DND-41 (cell line): ENCODE measurements at regions not wholly inside any gene's neighbourhood (a gene's known extent, or its start where the extent isn't known, plus 50 kb on each side); places are given as distances from the start of the nearest gene placed in this dataset.

Source experiments
- ATAC-seq: fragments of 200-7000 bp; cut with Tn5 transposase; 3 replicates; pipeline ENCODE4 v1.9.1; 2021; ENCODE audit warnings: low read depth; ENCODE audit not compliant: insufficient read depth
- DNase-seq: peaks from one replicate; pipeline ENCODE4 v3.0.0-alpha.2; 2020
- H2AFZ ChIP-seq: 2 replicates; pipeline ENCODE4 v1.6.0; 2012; ENCODE audit warnings: low read depth, low read length
- H3K27ac ChIP-seq: 2 replicates; pipeline ENCODE4 v1.5.1; 2012; ENCODE audit warnings: low read length, inconsistent platforms
- H3K27me3 ChIP-seq: fragments of 200-600 bp; sonication (generic); 2 replicates; pipeline ENCODE4 v1.6.0; 2012; ENCODE audit warnings: low read length, mild to moderate bottlenecking, inconsistent platforms; ENCODE audit not compliant: insufficient read depth, poor library complexity
- H3K36me3 ChIP-seq: 2 replicates; pipeline ENCODE4 v1.5.1; 2012; ENCODE audit warnings: low read length, inconsistent platforms; ENCODE audit not compliant: insufficient read depth
- H3K4me1 ChIP-seq: 2 replicates; pipeline ENCODE4 v1.5.1; 2012; ENCODE audit warnings: mild to moderate bottlenecking, low read length; ENCODE audit not compliant: insufficient read depth
- H3K4me2 ChIP-seq: 2 replicates; pipeline ENCODE4 v1.6.0; 2012; ENCODE audit warnings: mild to moderate bottlenecking, moderate library complexity, low read length, inconsistent platforms; ENCODE audit not compliant: insufficient read depth
- H3K4me3 ChIP-seq, 2 experiments: fragments of 200-600 bp in 1 of 2; shearing (Covaris generic) in 1 of 2; 2 replicates each; pipeline ENCODE4 v1.5.1; 2012 to 2016; ENCODE audit warnings: inconsistent platforms in 2 of 2, low read length in 2 of 2, mild to moderate bottlenecking in 2 of 2, low read depth in 1 of 2, moderate library complexity in 1 of 2
- H3K79me2 ChIP-seq: 2 replicates; pipeline ENCODE4 v1.6.0; 2012; ENCODE audit warnings: low read length, inconsistent platforms; ENCODE audit not compliant: insufficient read depth
- H3K9ac ChIP-seq: 2 replicates; pipeline ENCODE4 v1.6.0; 2012; ENCODE audit warnings: low read depth, mild to moderate bottlenecking, inconsistent platforms, low read length, moderate library complexity
- H3K9me3 ChIP-seq: 2 replicates; pipeline ENCODE4 v1.5.1; 2012; ENCODE audit warnings: low read length, moderate library complexity, mild to moderate bottlenecking, inconsistent platforms; ENCODE audit not compliant: insufficient read depth, severe bottlenecking
- H4K20me1 ChIP-seq: 2 replicates; pipeline ENCODE4 v1.6.0; 2012; ENCODE audit warnings: low read length; ENCODE audit not compliant: insufficient read depth
- CTCF ChIP-seq: IDR thresholded peaks from 2 replicates; pipeline ENCODE4 v1.5.1; 2012; ENCODE audit warnings: borderline replicate concordance, low read length, moderate library complexity, mild to moderate bottlenecking; ENCODE audit not compliant: poor library complexity, severe bottlenecking; ENCODE audit errors: extremely low read depth
- EZH2 ChIP-seq: IDR thresholded peaks from 3 replicates; pipeline ENCODE4 v1.6.1; 2012; ENCODE audit warnings: borderline replicate concordance, low read depth, mild to moderate bottlenecking, moderate library complexity, low read length, inconsistent platforms; ENCODE audit not compliant: severe bottlenecking

- Histone ChIP-seq H3K27ac (no peak overlapping the region), H3K4me3 (no peak overlapping the region), H3K36me3 (no peaks in the 10 kb centered on the region), H3K4me2 (no peak overlapping the region), H2AFZ (no peak overlapping the region), H3K79me2 (no peaks in the 10 kb centered on the region), H3K9ac (no peak overlapping the region), H3K9me3 (no peaks in the 10 kb centered on the region), H3K27me3 (no peaks in the 10 kb centered on the region), H3K4me1 (no peaks in the 10 kb centered on the region), H4K20me1 (no peaks in the 10 kb centered on the region)
- TF ChIP-seq EZH2, result no peak
- TF ChIP-seq CTCF, result no peak
- no peak for ATAC-seq
- DNase-seq, result no peak
Observed at GRCh38 chr4:155017426-155017825, 191.0 kb upstream of the NPY2R start.

GRCh38 chr4:155025762-155026457 lies 182.5 kb upstream of the NPY2R start:
- DNase-seq, result peak; percentile 5
- Histone ChIP-seq H3K4me2 (no peak overlapping the region), H3K9ac (no peak overlapping the region)

GRCh38 chr4:155026715-155027114 lies 181.7 kb upstream of the NPY2R start:
- H3K36me3 ChIP-seq, result no peaks in the 10 kb centered on the region
- TF ChIP-seq CTCF, result no peak
- no peak for TF ChIP-seq EZH2
- no peak overlapping the region for H3K27ac ChIP-seq
- no peak overlapping the region for H3K9ac ChIP-seq
- DNase-seq (no peak), ATAC-seq (no peak)
- H4K20me1 ChIP-seq, result no peaks in the 10 kb centered on the region
- H3K4me1 ChIP-seq, result no peaks in the 10 kb centered on the region
- no peaks in the 10 kb centered on the region for H3K9me3 ChIP-seq
- H3K4me2 ChIP-seq, result no peak overlapping the region
- no peak overlapping the region for H2AFZ ChIP-seq
- no peaks in the 10 kb centered on the region for H3K79me2 ChIP-seq
- no peaks in the 10 kb centered on the region for H3K27me3 ChIP-seq
- no peak overlapping the region for H3K4me3 ChIP-seq

More at GRCh38 chr4:155025762-155026457, 182.5 kb upstream of the NPY2R start:
- Histone ChIP-seq H3K4me1 (no peaks in the 10 kb centered on the region), H3K27ac (no peak overlapping the region), H3K27me3 (no peaks in the 10 kb centered on the region), H2AFZ (no peak overlapping the region), H3K79me2 (no peaks in the 10 kb centered on the region), H3K4me3 (no peak overlapping the region), H3K36me3 (no peaks in the 10 kb centered on the region), H3K9me3 (no peaks in the 10 kb centered on the region), H4K20me1 (no peaks in the 10 kb centered on the region)
- peak; percentile 33 for TF ChIP-seq CTCF
- TF ChIP-seq EZH2, result no peak
- no peak for ATAC-seq
